Amygdala (tissue), 56 donors: ENCODE measurements at regions not wholly inside any gene's neighbourhood (a gene's known extent, or its start where the extent isn't known, plus 50 kb on each side); places are given as distances from the start of the nearest gene placed in this dataset.

Source experiments
- DNase-seq, 56 donors: peaks; one replicate each; lab custom pipeline; 2025; lab: John Stamatoyannopoulos, UW

GRCh38 chr2:5946225-5947115 is 254.3 kb downstream of the SOX11 start:
- DNase-seq, result no peak

DNA sequence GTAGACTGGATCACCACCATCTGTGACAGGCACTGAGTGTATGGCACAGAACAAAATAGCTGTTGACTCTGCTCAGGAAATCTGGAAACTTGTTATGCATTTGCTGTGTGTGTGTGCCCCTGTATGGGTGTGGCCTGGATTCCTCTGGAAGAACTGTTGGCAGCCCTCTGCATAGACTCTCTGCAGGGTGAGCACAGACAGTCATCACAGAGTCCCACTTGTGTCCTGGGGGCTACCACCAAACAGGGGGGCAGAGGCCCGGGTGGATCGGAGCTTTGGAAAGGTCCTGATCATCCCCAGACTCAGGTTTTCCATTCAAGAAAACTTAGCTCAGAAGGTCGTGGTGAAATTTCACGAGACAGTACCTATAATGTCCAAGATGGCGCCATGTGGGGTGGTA is 258.6 kb downstream of the SOX11 start:
- no peak for DNase-seq

DNA sequence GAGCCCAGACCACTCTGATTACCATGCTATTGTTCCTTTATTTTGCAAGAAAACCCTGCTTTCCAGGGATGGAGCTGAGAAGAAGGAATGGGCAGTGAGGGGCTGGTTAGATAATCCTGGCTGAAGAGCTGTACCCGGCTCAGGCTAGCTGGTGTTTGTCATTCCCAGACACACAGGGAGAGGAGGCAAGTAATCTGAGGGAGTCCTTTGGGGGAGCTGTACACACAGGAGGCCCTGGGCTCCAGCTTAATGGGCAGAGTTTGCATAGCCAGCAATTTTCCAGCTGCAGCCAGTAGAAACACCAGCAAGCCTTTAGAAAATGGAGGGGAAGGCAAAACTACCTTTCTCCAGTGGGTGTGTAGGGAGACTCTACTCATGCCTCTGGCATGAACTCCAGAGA is 259.3 kb downstream of the SOX11 start:
- DNase-seq, result no peak

DNA sequence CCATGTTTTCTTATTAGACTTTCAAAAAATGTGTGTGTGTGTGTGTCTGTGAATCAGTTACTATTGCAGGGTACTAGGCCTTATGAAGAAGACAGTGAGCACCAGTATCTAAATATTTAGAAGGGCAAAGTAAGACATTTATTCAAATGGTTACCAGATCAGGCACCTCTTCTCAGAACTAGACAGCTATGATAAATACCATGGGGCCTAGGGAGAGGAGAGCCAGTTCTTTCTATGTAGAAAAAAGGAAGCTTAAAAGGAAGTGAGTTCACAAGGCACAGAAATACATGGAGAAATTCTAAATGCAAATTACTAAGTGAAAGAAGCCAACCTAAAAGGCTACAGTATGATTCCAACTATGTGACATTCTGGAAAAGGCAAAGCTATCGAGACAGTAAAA is 261.3 kb downstream of the SOX11 start:
- no peak for DNase-seq

- DNase-seq, result no peak
Measured at GRCh38 chr2:5954509-5954908, 262.3 kb downstream of the SOX11 start.

- no peak for DNase-seq
Measured at GRCh38 chr2:5955921-5956320, 263.7 kb downstream of the SOX11 start.

- peak in 1 of 56 donors; percentile 53 for DNase-seq
Measured at GRCh38 chr2:5959836-5960820, 267.9 kb downstream of the SOX11 start.

- no peak for DNase-seq
Measured at GRCh38 chr2:5967506-5967905, 275.3 kb downstream of the SOX11 start.

- DNase-seq, result peak in 1 of 56 donors; percentile 15
Measured at GRCh38 chr2:5969303-5969702, 277.1 kb downstream of the SOX11 start.

GRCh38 chr2:5970347-5970746 is 278.2 kb downstream of the SOX11 start:
- no peak for DNase-seq

- DNase-seq, result no peak
Measured at GRCh38 chr2:5974477-5974876, 282.3 kb downstream of the SOX11 start.

DNA sequence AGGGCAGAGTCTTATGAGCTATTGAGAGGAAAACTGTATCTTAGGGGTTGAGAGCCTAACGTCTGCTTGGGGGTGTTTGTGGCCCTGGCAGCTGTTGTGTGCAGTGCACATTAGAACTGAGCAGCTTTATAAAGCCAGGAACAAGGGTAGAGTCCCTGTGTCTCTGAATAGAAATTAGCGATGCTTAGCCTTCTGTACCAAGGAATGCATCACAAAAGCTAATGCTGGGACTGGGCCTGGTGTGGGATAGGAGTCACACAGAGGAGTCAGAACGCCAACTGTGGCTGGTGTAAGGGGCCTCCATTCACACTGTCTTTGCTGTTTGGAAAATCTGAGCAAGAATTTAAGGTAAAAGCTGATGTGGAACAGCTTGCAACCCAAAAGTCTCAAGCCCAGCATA is 283.2 kb downstream of the SOX11 start:
- DNase-seq, result no peak

GRCh38 chr2:5976531-5977065 is 284.4 kb downstream of the SOX11 start:
- DNase-seq, result no peak

DNA sequence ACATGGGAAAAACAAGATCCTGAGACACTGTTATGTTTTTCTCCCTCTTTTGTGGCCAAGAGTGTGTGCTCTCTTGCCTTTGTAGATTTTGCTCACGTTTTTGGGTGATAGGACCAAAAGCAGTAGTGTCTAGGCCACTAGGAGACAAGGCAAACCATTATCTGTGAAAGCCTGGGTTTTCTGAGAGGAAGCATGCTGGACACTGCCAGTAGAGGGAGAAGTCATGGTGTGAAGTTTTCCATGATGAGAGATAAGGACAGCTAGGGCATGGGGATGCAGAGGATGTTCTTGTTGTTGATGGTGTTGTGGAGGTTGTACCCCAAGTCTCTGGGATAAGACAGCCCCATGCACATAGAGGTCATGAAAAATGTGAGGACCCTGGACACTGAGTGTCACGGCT is 285.3 kb downstream of the SOX11 start:
- DNase-seq, result no peak

- DNase-seq, result no peak
Measured at GRCh38 chr2:5978131-5978751, 286.1 kb downstream of the SOX11 start.

DNA sequence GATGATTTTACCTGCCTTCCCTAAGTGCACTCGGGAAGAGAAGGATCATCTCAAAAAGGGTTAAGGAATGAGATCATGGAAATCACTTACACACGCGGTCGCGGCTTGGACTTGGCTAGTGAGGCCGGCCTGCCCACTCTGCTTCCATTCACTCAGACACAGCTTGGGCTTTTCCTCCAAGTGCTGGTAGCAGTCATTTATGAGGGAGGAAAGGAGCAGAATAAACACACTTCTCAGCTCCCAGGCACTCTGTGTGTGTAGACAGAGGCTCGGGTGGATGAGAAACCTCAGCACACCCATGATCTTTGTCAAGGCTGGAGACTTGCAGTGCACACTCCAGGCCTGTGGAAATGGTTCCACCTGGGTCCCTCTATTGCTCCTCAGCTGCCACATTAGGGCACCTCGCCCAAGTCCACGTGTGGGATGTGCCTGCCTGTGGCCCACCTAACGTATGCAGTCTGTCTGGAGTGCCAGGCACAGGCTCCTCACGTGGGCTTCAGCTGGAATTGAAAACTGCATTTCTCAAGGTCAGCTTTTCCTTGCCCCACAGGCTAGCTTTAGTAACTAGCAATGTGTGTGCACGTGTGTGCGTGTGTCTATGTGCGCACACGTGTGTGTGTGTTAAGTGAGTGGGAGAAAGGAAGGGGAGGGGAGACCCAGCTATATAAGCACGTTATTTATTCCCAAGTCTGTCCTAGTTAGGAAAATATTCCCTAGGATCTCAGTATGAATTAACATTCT is 288.4 kb downstream of the SOX11 start:
- DNase-seq, result peak in 11 of 56 donors; percentile 14 to 48 (median 28)

DNA sequence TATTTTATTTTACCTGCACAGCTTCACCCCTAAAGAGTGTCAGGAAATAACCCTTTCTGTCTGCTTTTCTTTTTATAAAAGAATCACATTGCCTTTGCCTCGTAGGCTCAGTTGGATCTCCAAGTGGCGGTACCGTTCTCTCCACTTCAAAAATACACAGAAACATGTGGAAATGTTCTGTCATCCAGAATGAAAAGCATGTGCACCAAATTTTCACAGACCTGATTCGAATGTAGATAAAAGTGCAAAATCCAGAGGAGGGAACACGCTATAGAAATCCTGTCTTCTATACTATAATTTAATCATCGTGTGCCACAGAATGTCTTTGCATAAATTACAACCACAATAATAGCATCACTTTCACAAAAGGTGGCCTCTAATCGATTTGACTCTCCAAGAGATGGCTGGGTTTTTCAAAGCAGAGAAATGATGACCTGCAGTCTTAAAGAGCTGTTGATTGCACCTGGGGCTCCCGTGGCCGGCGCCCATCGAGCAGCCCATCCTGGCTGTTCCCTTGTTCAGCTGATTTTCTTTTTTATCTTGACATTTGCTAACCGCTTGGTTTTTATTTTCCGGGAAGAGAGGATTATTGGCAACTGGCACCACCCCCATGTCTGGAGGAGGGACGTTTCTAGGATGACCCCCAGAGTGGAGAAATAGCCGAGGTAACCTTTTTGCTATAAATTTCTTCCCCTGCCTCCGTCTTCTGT is 290.2 kb downstream of the SOX11 start:
- DNase-seq, result no peak

- peak in 1 of 56 donors; percentile 17 for DNase-seq
Measured at GRCh38 chr2:5982903-5983265, 290.7 kb downstream of the SOX11 start.
